ENCODE measurements at regions not wholly inside any gene's neighbourhood (a gene's known extent, or its start where the extent isn't known, plus 50 kb on each side); places are given as distances from the start of the nearest gene placed in this dataset.
"Not testable (repeated sequence)": the region's sequence is repeated elsewhere in the genome, so short reads cannot be mapped to it uniquely, and the experiment has no call there.

GRCh38 chr13:88036205-88036604 is 365.0 kb downstream of the SLITRK5 start:
- H4K20me1 ChIP-seq (replicated peaks; ENCODE audit: control insufficient read depth, insufficient read depth, low read length); BruUV-seq (replicated peaks); H3K36me3 ChIP-seq (ENCODE audit: control insufficient read depth, insufficient read depth, low read length); H3K4me2 ChIP-seq (ENCODE audit: insufficient read depth, low read length); H3K9me1 ChIP-seq (ENCODE audit: control insufficient read depth, insufficient read depth, low read length); CTCF ChIA-PET (ENCODE audit: low intra/inter-chr PET ratio); H3K9ac ChIP-seq (ENCODE audit: insufficient read depth in 1 of 2, low read depth in 2 of 2, low read length in 2 of 2); FAIRE-seq; DNase-seq (ENCODE audit: extremely low read depth in 1 of 4, low spot score in 3 of 4); intact Hi-C loops (cut with micrococcal nuclease); ATAC-seq; in situ Hi-C loops (cut with MboI); H3K27me3 ChIP-seq (ENCODE audit: control insufficient read depth in 2 of 2, insufficient read depth in 2 of 2, low read length in 2 of 2); H3K4me3 ChIP-seq; H3K9me3 ChIP-seq (replicated peaks; ENCODE audit: control insufficient read depth, insufficient read depth, low read depth, low read length); H3K27ac ChIP-seq (ENCODE audit: extremely low read depth, low read depth, low read length); H3K4me1 ChIP-seq (replicated peaks in 1 of 2; ENCODE audit: control insufficient read depth in 2 of 2, insufficient read depth in 2 of 2, low read length in 2 of 2); POLR2A ChIA-PET; H3K79me2 ChIP-seq (ENCODE audit: control insufficient read depth, insufficient read depth, low read length); H2AFZ ChIP-seq (ENCODE audit: low read depth, low read length): not testable (repeated sequence)
- 3% methylated on average over 6 of the region's 8 CpGs for WGBS (ENCODE audit: insufficient coverage, low coverage, missing lambda C conversion rate)

- Histone ChIP-seq H3K4me1 (replicated peaks in 1 of 2; ENCODE audit: control insufficient read depth in 2 of 2, insufficient read depth in 2 of 2, low read length in 2 of 2) (no peaks in the 10 kb centered on the region), H3K36me3 (ENCODE audit: control insufficient read depth, insufficient read depth, low read length) (no peaks in the 10 kb centered on the region), H4K20me1 (replicated peaks; ENCODE audit: control insufficient read depth, insufficient read depth, low read length) (no peaks in the 10 kb centered on the region), H3K9me3 (replicated peaks; ENCODE audit: control insufficient read depth, insufficient read depth, low read depth, low read length) (no peaks in the 10 kb centered on the region), H3K79me2 (ENCODE audit: control insufficient read depth, insufficient read depth, low read length) (no peaks in the 10 kb centered on the region), H2AFZ (ENCODE audit: low read depth, low read length) (no peak overlapping the region), H3K9me1 (ENCODE audit: control insufficient read depth, insufficient read depth, low read length) (no peaks in the 10 kb centered on the region), H3K4me2 (ENCODE audit: insufficient read depth, low read length) (no peak overlapping the region), H3K9ac (ENCODE audit: insufficient read depth in 1 of 2, low read depth in 2 of 2, low read length in 2 of 2) (no peak overlapping the region), H3K4me3 (no peak overlapping the region), H3K27me3 (ENCODE audit: control insufficient read depth in 2 of 2, insufficient read depth in 2 of 2, low read length in 2 of 2) (no peaks in the 10 kb centered on the region), H3K27ac (ENCODE audit: extremely low read depth, low read depth, low read length) (no peak overlapping the region)
- in situ Hi-C loops (cut with MboI) = no loop called here
- FAIRE-seq (no peak), ATAC-seq (no peak), DNase-seq (ENCODE audit: extremely low read depth in 1 of 4, low spot score in 3 of 4) (no peak)
- intact Hi-C loops (cut with micrococcal nuclease) = no loop called here
- BruUV-seq (replicated peaks) = no TSS peak
- TF ChIP-seq ZNF57 (CRISPR knock-in tag; IDR thresholded peaks at IDR 0.05) = no peak
- no peak for TF ChIP-seq NR0B1 (IDR thresholded peaks at IDR 0.05; ENCODE audit: partially characterized antibody)
- ChIA-PET POLR2A (no interaction called here), CTCF (ENCODE audit: low intra/inter-chr PET ratio) (no interaction called here)
- WGBS (ENCODE audit: insufficient coverage, low coverage, missing lambda C conversion rate) = 0% methylated on average over 1 of the region's 1 CpG
These were observed 371.3 kb downstream of the SLITRK5 start for GRCh38 chr13:88042489-88042888.

Measured in K562 (cell line).